ENCODE measurements at regions not wholly inside any gene's neighbourhood (a gene's known extent, or its start where the extent isn't known, plus 50 kb on each side); places are given as distances from the start of the nearest gene placed in this dataset.

GRCh38 chr3:22523925-22524324, 679.2 kb upstream of the UBE2E2 start:
- TF ChIP-seq POLR2A (IDR thresholded peaks at IDR 0.05) (no peak), CTCF (IDR thresholded peaks at IDR 0.05) (no peak)
- H3K27ac ChIP-seq: no peak overlapping the region
- H3K27me3 ChIP-seq: no peaks in the 10 kb centered on the region
- no peak overlapping the region for H3K4me3 ChIP-seq
- DNase-seq: no peak
- no peaks in the 10 kb centered on the region for H3K9me3 ChIP-seq
- no peaks in the 10 kb centered on the region for H3K36me3 ChIP-seq
- H3K4me1 ChIP-seq: no peaks in the 10 kb centered on the region
- intact Hi-C loops (cut with DNase I; ENCODE audit: low total_unique reads): no loop called here

- DNase-seq: no peak
- no peaks in the 10 kb centered on the region for H3K9me3 ChIP-seq
- intact Hi-C loops (cut with DNase I; ENCODE audit: low total_unique reads): no loop called here
- H3K27ac ChIP-seq: no peak overlapping the region
- H3K36me3 ChIP-seq: no peaks in the 10 kb centered on the region
- H3K4me3 ChIP-seq: no peak overlapping the region
- TF ChIP-seq CTCF (IDR thresholded peaks at IDR 0.05) (no peak), POLR2A (IDR thresholded peaks at IDR 0.05) (no peak)
- H3K27me3 ChIP-seq: no peaks in the 10 kb centered on the region
- no peaks in the 10 kb centered on the region for H3K4me1 ChIP-seq
Measured at GRCh38 chr3:22526266-22526837, 676.8 kb upstream of the UBE2E2 start.

DNA sequence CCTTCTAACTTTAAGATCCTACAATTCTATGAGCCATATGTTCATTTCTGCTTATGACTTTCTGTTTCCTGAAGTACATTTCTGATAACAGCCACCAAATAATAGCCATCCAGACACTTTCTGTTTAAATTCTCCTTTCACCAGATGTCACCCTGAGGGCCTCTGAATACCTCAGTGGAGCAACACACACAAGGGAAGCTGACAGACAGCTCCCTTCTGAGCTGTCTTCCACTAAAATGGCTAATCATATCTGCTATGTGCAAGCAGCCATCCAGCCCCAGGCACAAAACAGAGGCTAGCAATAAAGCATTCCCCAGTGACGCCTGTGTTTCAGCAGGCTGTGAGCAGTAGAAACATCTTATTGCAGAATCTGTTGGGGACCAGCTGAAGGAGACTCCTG, 666.6 kb upstream of the UBE2E2 start:
- Histone ChIP-seq H3K27ac (no peak overlapping the region), H3K4me1 (no peaks in the 10 kb centered on the region), H3K9me3 (no peaks in the 10 kb centered on the region), H3K36me3 (no peaks in the 10 kb centered on the region), H3K4me3 (no peak overlapping the region), H3K27me3 (no peaks in the 10 kb centered on the region)
- DNase-seq: no peak
- TF ChIP-seq CTCF (IDR thresholded peaks at IDR 0.05) (no peak), POLR2A (IDR thresholded peaks at IDR 0.05) (no peak)
- intact Hi-C loops (cut with DNase I; ENCODE audit: low total_unique reads): no loop called here

GRCh38 chr3:22537560-22537959, 665.6 kb upstream of the UBE2E2 start:
- H3K4me1 ChIP-seq: no peaks in the 10 kb centered on the region
- intact Hi-C loops (cut with DNase I; ENCODE audit: low total_unique reads): no loop called here
- no peak overlapping the region for H3K27ac ChIP-seq
- no peaks in the 10 kb centered on the region for H3K36me3 ChIP-seq
- TF ChIP-seq CTCF (IDR thresholded peaks at IDR 0.05): no peak
- no peaks in the 10 kb centered on the region for H3K9me3 ChIP-seq
- no peak overlapping the region for H3K4me3 ChIP-seq
- H3K27me3 ChIP-seq: no peaks in the 10 kb centered on the region
- no peak for DNase-seq

GRCh38 chr3:22542311-22542710, 660.8 kb upstream of the UBE2E2 start:
- no peaks in the 10 kb centered on the region for H3K4me1 ChIP-seq
- no peak for DNase-seq
- no peak overlapping the region for H3K4me3 ChIP-seq
- H3K9me3 ChIP-seq: no peaks in the 10 kb centered on the region
- H3K36me3 ChIP-seq: no peaks in the 10 kb centered on the region
- H3K27ac ChIP-seq: no peak overlapping the region
- TF ChIP-seq CTCF (IDR thresholded peaks at IDR 0.05): no peak
- TF ChIP-seq POLR2A (IDR thresholded peaks at IDR 0.05): no peak
- intact Hi-C loops (cut with DNase I; ENCODE audit: low total_unique reads): no loop called here
- H3K27me3 ChIP-seq: no peaks in the 10 kb centered on the region
